ENCODE measurements at regions not wholly inside any gene's neighbourhood (a gene's known extent, or its start where the extent isn't known, plus 50 kb on each side); places are given as distances from the start of the nearest gene placed in this dataset.
"Not testable (repeated sequence)": the region's sequence is repeated elsewhere in the genome, so short reads cannot be mapped to it uniquely, and the experiment has no call there.

DNA sequence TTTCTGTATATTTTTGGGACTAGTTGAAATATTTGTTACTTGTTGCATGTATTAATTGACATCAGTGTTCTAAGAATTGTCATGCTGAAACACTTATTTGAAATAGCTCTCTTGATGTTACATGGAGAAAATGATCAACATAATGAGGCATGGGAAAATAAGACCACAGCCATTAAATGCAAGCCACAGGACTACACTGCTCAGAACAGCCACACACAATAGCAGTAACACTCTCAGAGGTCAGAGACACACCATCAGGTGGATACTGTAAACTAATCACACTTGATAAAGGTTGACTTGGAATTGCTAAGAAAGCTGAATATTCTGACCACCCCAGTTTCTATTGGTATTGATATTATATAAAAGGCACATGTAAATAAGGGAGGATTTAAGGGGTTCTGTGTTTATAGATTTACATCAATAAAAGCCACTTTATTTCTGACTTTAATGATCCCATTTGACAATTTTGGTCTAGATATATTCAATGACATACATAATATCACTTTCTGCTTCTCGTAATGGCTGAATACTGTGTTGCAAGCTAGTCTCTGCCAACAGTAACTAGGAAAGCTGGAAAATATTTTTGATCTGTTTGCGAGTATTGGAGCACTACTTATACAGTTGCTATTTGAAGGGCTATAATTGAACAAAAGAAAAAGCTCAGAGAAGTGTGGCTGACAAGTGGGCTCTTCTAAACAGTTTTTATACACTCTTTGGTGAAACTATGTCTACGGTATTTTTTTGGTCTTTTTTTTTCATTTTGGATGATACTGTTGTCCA, 876.5 kb upstream of the INTU start:
- Mint-ChIP-seq H3K27ac (no peak overlapping the region), H3K27me3 (no peaks in the 10 kb centered on the region), H3K36me3 (ENCODE audit: low read depth) (no peaks in the 10 kb centered on the region), H3K4me3 (no peak overlapping the region), H3K4me1 (no peaks in the 10 kb centered on the region), H3K9me3 (peaks cover 3% of the 10 kb centered on the region)
- ChIA-PET POLR2A (no interaction called here), CTCF (no interaction called here)
- no peak for DNase-seq

DNA sequence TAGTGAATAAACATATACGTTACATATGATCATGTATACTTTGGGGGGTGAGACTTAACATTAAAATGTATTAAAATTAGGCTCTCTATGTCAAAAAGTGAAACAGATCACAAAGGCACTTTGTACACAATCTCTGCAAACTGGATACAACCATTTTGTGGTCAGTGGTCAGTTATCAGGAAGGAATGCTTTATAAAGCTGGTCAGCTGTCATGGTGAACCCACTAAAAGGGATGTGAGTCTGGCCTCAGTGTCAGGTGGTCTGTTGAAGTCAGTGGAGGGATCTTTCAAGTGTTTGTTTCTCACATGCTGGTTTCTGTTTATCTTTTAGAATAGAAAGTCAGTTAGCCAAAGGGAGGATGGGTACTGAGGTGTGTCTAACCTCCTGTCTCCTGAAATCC, 875.5 kb upstream of the INTU start:
- Mint-ChIP-seq H3K36me3 (ENCODE audit: low read depth) (no peaks in the 10 kb centered on the region), H3K9me3 (peaks cover 3% of the 10 kb centered on the region), H3K4me3 (no peak overlapping the region), H3K27ac (no peak overlapping the region), H3K4me1 (no peaks in the 10 kb centered on the region), H3K27me3 (no peaks in the 10 kb centered on the region)
- ChIA-PET CTCF (no interaction called here), POLR2A (no interaction called here)
- no peak for DNase-seq

DNA sequence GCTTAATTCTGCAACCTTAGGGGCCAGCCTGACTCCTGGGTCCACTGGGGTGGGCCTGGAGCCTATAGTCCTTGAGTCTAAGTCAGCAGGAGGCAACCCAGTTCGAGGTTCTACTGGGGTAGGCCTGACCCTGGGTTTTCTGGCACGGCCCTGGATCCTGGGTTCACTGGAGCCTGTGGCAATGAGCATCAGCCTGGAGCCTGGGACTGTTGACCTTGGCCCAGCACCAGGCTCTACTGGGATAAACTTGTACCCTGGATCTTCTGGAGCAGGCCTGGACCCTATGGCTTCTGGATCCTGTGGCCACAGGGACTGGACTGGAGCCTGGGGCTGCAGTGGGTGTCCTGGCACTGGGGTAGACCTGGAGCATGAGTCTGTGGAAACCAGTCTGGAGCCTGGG, 874.3 kb upstream of the INTU start:
- Mint-ChIP-seq H3K36me3 (ENCODE audit: low read depth) (no peaks in the 10 kb centered on the region), H3K4me1 (no peaks in the 10 kb centered on the region), H3K9me3 (peaks cover 3% of the 10 kb centered on the region), H3K4me3 (no peak overlapping the region), H3K27me3 (no peaks in the 10 kb centered on the region), H3K27ac (no peak overlapping the region)
- ChIA-PET CTCF (no interaction called here), POLR2A (no interaction called here)
- no peak for DNase-seq

DNA sequence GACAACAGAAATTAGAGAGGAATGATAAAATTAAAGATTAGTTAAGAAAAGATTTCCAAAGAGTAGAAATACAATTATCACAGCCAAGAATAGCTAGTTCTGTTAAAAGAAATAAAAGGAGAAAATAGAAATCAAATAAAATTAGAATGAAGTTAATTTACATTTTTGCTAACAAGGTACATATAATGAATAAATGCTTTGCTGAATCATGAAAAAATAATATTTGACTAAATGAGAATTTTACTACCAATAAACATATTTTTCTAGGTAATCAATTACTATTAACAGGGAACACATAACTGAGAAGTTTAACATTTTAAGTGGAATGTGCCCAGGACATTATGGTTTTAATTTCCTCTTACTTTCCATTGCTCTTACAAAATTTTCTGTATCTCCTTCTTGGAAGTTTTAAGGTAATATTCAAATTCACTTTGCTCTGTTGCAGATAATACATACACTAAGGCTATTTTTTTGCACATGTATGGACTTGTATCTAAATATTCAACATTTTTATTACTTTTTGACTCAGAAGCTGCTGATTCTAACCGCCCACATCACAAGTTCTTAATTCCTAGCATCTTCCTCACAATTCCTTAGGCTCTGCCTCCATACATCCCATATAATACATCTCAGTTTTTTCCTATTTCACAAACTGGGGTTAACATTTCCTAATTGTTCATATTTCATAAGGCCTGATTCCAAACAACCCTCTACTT, 870.7 kb upstream of the INTU start:
- ChIA-PET POLR2A (no interaction called here), CTCF (no interaction called here)
- no peak overlapping the region for H3K27ac Mint-ChIP-seq
- no peak overlapping the region for H3K4me3 Mint-ChIP-seq
- no peak for DNase-seq
- no peaks in the 10 kb centered on the region for H3K36me3 Mint-ChIP-seq (ENCODE audit: low read depth)
- H3K9me3 Mint-ChIP-seq: peaks cover 6% of the 10 kb centered on the region
- no peaks in the 10 kb centered on the region for H3K4me1 Mint-ChIP-seq
- H3K27me3 Mint-ChIP-seq: no peaks in the 10 kb centered on the region

DNA sequence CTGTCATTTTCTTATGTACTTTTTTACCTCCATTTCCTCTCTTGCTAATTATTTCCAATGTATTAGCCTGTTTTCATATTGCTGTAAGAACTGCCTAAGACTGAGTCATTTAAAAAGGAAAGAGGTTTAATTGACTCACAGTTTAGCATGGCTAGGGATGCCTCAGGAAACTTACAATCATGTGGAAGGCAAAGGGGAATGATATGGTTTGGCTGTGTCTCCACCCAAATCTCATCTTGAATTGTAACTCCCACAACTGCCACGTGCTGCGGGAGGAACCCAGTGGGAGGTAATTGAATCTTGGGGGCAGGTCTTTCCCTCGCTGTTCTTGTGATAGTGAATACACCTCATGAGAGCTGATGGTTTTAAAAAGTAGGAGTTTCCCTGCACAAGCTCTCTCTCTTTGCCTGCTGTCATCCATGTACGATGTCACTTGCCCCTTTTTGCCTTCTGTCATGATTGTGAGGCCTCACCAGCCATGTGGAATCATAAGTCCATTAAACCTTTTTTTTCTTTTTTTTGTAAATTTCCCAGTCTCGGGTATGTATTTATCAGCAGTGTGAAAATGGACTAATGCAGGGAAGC, 870.0 kb upstream of the INTU start:
- DNase-seq: no peak
- peaks cover 5% of the 10 kb centered on the region for H3K9me3 Mint-ChIP-seq
- H3K36me3 Mint-ChIP-seq (ENCODE audit: low read depth): no peaks in the 10 kb centered on the region
- ChIA-PET CTCF (no interaction called here), POLR2A (no interaction called here)
- H3K4me3 Mint-ChIP-seq: no peak overlapping the region
- no peaks in the 10 kb centered on the region for H3K4me1 Mint-ChIP-seq
- no peaks in the 10 kb centered on the region for H3K27me3 Mint-ChIP-seq
- H3K27ac Mint-ChIP-seq: no peak overlapping the region

DNA sequence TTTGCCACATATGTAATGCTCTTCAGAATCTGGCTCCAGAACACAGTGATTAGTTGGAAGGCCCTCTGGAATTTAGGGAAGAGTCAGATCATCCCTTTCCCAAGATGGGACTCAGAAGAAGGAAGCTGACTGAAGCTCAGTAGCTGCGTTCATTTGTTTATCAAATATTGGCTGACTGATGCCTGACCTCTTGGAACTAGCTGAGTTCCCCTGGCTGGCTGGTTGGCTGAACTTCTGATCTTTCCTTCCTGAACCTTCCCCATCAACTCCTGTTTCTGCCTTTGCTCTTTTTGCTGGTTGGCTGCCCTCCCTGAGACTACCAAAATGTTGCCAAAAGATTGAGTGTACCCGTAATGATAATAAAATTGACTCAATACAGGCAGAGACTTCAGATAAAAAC, 866.5 kb upstream of the INTU start:
- H3K4me3 Mint-ChIP-seq: no peak overlapping the region
- H3K27ac Mint-ChIP-seq: no peak overlapping the region
- CTCF ChIA-PET: no interaction called here
- no peaks in the 10 kb centered on the region for H3K36me3 Mint-ChIP-seq (ENCODE audit: low read depth)
- POLR2A ChIA-PET: no interaction called here
- H3K27me3 Mint-ChIP-seq: no peaks in the 10 kb centered on the region
- peaks cover 6% of the 10 kb centered on the region for H3K9me3 Mint-ChIP-seq
- no peak for DNase-seq
- no peaks in the 10 kb centered on the region for H3K4me1 Mint-ChIP-seq

DNA sequence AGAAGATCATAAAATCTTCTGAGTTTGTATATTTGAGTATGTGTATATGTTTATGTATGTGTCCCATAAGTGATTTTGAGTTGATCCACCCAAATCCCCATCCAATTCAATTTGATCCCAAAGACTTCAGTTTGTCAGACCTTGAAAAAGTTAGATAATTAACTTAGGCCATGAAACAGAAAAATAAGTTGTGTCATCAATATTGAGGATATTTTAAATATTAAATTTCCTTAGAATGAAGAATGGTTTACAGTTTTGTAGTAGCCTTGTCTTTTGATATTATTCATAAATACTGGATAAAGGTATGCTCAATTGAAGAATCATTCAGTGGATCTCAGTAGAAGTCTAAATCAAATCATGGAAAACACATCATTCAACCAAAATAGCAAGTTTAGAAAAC, 864.4 kb upstream of the INTU start:
- POLR2A ChIA-PET: no interaction called here
- H3K27ac Mint-ChIP-seq: no peak overlapping the region
- DNase-seq: no peak
- H3K27me3 Mint-ChIP-seq: no peaks in the 10 kb centered on the region
- no peak overlapping the region for H3K4me3 Mint-ChIP-seq
- peaks cover 6% of the 10 kb centered on the region for H3K9me3 Mint-ChIP-seq
- CTCF ChIA-PET: no interaction called here
- H3K4me1 Mint-ChIP-seq: no peaks in the 10 kb centered on the region
- no peaks in the 10 kb centered on the region for H3K36me3 Mint-ChIP-seq (ENCODE audit: low read depth)

DNA sequence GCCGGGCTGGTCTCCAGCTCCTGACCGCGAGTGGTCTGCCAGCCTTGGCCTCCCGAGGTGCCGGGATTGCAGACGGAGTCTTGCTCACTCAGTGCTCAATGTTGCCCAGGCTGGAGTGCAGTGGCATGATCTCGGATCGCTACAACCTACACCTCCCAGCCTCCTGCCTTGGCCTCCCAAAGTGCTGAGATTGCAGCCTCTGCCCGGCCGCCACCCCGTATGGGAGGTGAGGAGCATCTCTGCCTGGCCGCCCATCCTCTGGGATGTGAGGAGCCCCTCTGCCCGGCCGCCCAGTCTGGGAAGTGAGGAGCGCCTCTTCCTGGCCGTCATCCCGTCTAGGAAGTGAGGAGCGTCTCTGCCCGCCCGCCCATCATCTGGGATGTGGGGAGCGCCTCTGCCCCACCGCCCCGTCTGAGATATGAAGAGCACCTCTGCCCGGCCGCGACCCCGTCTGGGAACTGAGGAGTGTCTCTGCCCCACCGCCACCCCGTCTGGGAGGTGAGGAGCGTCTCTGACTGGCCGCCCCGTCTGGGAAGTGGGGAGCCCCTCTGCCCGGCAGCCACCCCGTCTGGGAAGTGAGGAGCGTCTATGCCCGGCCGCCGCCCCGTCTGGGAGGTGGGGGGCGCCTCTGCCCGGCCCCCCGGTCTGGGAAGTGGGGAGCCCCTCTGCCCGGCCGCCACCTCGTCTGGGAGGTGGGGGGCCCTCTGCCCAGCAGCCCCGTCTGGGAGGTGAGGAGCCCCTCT, 861.8 kb upstream of the INTU start:
- DNase-seq; H3K36me3 Mint-ChIP-seq (ENCODE audit: low read depth); POLR2A ChIA-PET; H3K27ac Mint-ChIP-seq; CTCF ChIA-PET; H3K27me3 Mint-ChIP-seq; H3K4me3 Mint-ChIP-seq; H3K9me3 Mint-ChIP-seq; H3K4me1 Mint-ChIP-seq: not testable (repeated sequence)

DNA sequence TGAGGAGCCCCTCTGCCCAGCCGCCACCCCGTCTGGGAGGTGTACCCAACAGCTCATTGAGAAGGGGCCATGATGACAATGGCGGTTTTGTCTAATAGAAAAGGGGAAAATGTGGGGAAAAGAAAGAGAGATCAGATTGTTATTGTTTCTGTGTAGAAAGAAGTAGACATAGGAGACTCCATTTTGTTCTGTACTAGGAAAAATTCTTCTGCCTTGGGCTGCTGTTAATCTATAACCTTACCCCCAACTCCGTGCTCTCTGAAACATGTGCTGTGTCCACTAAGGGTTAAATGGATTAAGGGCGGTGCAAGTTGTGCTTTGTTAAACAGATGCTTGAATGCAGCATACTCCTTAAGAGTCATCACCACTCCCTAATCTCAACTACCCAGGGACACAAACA, 861.1 kb upstream of the INTU start:
- H3K36me3 Mint-ChIP-seq (ENCODE audit: low read depth); H3K4me1 Mint-ChIP-seq; H3K4me3 Mint-ChIP-seq; H3K27ac Mint-ChIP-seq; POLR2A ChIA-PET; H3K9me3 Mint-ChIP-seq; CTCF ChIA-PET; H3K27me3 Mint-ChIP-seq; DNase-seq: not testable (repeated sequence)

DNA sequence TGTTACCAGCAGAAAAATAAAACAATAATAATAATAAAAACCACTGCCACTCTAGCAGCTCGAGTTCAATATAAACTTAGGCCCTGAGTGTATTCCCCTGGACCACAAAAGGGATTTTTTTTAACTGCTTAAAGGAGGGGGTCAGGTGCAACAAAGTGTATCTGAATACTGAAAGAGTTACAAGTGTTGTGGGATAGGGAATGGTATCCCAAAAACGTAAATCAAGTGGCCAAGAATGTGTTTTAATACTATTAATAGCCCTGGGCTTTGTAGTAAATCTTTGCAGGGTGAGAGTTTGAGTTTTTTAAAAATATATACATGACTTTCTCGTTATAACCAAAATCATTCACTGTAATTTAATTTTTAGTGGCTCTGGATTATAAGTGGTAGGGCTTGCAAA, 860.1 kb upstream of the INTU start:
- Mint-ChIP-seq H3K27ac (no peak overlapping the region), H3K4me1 (no peaks in the 10 kb centered on the region), H3K4me3 (no peak overlapping the region), H3K27me3 (no peaks in the 10 kb centered on the region), H3K9me3 (peaks cover 4% of the 10 kb centered on the region), H3K36me3 (ENCODE audit: low read depth) (no peaks in the 10 kb centered on the region)
- no peak for DNase-seq
- ChIA-PET CTCF (interaction anchor here (0.6 kb wide), 1 partner anchor 1168 kb away, joined by 3 read pairs; no protein-coding TSS in a partner anchor), POLR2A (no interaction called here)

DNA sequence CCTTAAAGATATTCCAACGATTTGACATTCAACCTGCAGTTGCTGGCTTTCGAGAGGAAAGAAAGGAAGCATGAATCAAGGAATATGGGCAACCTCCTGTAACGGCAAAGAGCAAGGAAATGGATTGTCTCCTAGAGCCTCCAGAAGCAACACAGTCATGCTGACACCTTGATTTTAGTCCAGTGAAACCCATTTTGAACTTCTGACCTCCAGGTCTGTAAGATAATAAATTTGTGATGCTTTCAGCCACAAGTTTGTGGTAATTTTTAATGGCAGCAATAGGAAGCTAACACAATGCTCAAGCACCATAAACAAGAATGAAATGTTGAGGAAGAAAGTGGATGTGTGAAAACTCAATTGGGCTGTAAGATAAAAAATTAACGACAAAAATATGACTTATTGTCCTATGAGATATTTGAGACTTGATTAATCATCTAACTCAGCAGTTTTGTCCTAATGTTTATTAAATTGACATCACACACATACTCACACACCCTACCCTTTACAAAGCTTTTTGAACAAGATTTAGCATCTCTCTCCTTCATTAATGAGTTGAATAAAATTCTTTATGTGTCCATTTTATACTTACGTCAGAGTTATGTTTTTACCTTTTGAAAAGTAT, 857.2 kb upstream of the INTU start:
- H3K36me3 Mint-ChIP-seq (ENCODE audit: low read depth): no peaks in the 10 kb centered on the region
- peaks cover 3% of the 10 kb centered on the region for H3K4me1 Mint-ChIP-seq
- H3K4me3 Mint-ChIP-seq: no peak overlapping the region
- ChIA-PET CTCF (no interaction called here), POLR2A (no interaction called here)
- no peak overlapping the region for H3K27ac Mint-ChIP-seq
- DNase-seq: no peak
- H3K27me3 Mint-ChIP-seq: no peaks in the 10 kb centered on the region
- peaks cover 5% of the 10 kb centered on the region for H3K9me3 Mint-ChIP-seq

DNA sequence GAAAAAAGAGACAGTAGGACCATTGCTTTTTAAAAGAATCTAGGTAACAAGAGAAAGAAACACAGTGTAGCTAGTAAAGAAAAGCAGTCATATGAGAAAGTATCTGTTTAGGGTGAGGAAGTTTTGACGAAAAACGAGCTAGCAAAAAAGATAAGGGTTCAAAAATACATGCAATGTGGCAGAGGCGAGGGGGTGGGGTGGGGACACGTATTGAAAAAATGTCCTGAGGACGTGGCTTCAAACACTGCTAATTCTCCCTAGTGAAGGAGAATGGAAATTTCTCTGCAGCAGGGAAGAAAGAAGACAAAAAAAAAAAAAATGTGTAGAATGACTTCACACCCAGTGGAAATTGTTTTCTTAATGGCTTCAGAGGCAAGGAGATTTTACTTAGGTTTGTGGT, 856.4 kb upstream of the INTU start:
- CTCF ChIA-PET: no interaction called here

DNA sequence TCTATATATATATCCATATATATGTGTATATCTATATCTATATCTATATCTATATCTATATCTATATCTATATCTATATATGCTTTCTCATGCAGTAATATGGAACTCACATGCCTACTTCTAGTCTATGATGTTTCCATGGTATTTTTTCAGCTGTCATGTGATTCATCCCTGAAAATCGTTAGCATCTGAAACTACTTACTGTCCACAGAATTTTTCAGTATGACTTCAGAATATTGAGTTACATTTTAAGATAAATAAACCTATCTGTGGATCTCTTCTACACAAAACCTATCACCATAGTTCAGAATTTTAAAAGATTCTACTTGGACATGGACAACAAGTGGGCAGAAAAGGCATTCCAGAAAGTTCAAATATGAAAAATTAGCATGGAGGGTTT, 855.1 kb upstream of the INTU start:
- ChIA-PET CTCF (no interaction called here), POLR2A (no interaction called here)
- no peak overlapping the region for H3K4me3 Mint-ChIP-seq
- peaks cover 3% of the 10 kb centered on the region for H3K4me1 Mint-ChIP-seq
- H3K27ac Mint-ChIP-seq: no peak overlapping the region
- H3K36me3 Mint-ChIP-seq (ENCODE audit: low read depth): no peaks in the 10 kb centered on the region
- no peaks in the 10 kb centered on the region for H3K27me3 Mint-ChIP-seq
- H3K9me3 Mint-ChIP-seq: peaks cover 5% of the 10 kb centered on the region
- no peak for DNase-seq

More for the DNA sequence above, 856.4 kb upstream of the INTU start:
- Mint-ChIP-seq H3K9me3 (peaks cover 5% of the 10 kb centered on the region), H3K36me3 (ENCODE audit: low read depth) (no peaks in the 10 kb centered on the region), H3K27me3 (no peaks in the 10 kb centered on the region), H3K4me1 (peaks cover 3% of the 10 kb centered on the region), H3K4me3 (no peak overlapping the region), H3K27ac (no peak overlapping the region)
- POLR2A ChIA-PET: no interaction called here
- DNase-seq: no peak

Measured in activated CD4-positive, alpha-beta memory T cell treated with anti-CD3 and anti-CD28 coated beads, Interleukin-2, amount 10 ng/mL, durations not matched to agents 7 days and 5 days (primary cell).